PFSK-1 (cell line): ENCODE measurements at regions not wholly inside any gene's neighbourhood (a gene's known extent, or its start where the extent isn't known, plus 50 kb on each side); places are given as distances from the start of the nearest gene placed in this dataset.

Source experiments
- FOXP2 ChIP-seq: optimal IDR thresholded peaks from 2 replicates; pipeline ENCODE3; 2011; ENCODE audit warnings: borderline replicate concordance, control low read depth, inconsistent platforms; ENCODE audit not compliant: insufficient read depth; ENCODE audit errors: extremely low read length, extremely low read depth
- POLR2AphosphoS5 ChIP-seq: IDR thresholded peaks from 2 replicates; pipeline ENCODE4 v1.6.1; 2012; ENCODE audit warnings: low read depth, mild to moderate bottlenecking, control low read depth, low read length, moderate library complexity
- SIN3A ChIP-seq: IDR thresholded peaks from 2 replicates; pipeline ENCODE4 v1.6.1; 2012; ENCODE audit warnings: mild to moderate bottlenecking, low read length, moderate library complexity, borderline replicate concordance; ENCODE audit not compliant: insufficient read depth
- TF ChIP-seq, protein P1 (sequence below), 2 experiments: IDR thresholded peaks; 2 replicates each; pipeline versions ENCODE4 v1.6.1 to v1.8.0; 2011 to 2012; ENCODE audit warnings: low read depth in 2 of 2, low read length in 2 of 2, control low read depth in 1 of 2, inconsistent platforms in 1 of 2, mild to moderate bottlenecking in 1 of 2, moderate library complexity in 1 of 2; ENCODE audit not compliant: insufficient read depth in 1 of 2

DNA sequence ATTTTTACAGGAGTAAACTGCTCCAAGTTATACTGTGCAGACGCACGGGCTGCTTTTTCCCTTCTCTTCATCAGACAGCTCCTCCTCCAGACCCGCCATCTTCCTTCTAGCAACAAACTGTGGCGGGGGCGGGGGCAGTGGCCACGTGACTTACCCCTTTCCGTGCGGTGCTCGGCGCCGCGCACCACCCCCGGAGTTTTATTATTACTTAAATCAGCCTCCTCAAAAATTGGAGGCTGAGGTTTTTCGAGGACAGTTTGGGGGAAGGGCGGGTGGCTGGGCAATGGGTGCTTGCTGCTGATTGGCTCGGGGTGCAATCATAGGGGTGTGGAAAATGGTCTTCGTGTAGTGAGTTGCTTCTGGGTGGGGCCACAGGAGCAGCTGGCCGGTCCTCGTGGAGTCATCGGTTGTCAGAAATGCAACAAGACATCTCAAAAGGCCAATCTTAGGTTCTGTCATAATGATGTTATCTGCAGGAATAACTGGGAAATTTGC, 77.1 kb upstream of the MFGE8 start:
- TF ChIP-seq, protein P1, sequence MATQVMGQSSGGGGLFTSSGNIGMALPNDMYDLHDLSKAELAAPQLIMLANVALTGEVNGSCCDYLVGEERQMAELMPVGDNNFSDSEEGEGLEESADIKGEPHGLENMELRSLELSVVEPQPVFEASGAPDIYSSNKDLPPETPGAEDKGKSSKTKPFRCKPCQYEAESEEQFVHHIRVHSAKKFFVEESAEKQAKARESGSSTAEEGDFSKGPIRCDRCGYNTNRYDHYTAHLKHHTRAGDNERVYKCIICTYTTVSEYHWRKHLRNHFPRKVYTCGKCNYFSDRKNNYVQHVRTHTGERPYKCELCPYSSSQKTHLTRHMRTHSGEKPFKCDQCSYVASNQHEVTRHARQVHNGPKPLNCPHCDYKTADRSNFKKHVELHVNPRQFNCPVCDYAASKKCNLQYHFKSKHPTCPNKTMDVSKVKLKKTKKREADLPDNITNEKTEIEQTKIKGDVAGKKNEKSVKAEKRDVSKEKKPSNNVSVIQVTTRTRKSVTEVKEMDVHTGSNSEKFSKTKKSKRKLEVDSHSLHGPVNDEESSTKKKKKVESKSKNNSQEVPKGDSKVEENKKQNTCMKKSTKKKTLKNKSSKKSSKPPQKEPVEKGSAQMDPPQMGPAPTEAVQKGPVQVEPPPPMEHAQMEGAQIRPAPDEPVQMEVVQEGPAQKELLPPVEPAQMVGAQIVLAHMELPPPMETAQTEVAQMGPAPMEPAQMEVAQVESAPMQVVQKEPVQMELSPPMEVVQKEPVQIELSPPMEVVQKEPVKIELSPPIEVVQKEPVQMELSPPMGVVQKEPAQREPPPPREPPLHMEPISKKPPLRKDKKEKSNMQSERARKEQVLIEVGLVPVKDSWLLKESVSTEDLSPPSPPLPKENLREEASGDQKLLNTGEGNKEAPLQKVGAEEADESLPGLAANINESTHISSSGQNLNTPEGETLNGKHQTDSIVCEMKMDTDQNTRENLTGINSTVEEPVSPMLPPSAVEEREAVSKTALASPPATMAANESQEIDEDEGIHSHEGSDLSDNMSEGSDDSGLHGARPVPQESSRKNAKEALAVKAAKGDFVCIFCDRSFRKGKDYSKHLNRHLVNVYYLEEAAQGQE (IDR thresholded peaks at IDR 0.05; ENCODE audit: insufficient read depth in 1 of 2, low read depth in 2 of 2, low read length in 2 of 2) = no peak
- TF ChIP-seq POLR2AphosphoS5 (no peak), SIN3A (no peak), FOXP2 (no peak)
